Gastrocnemius medialis (tissue), 4 donors: ENCODE measurements at regions not wholly inside any gene's neighbourhood (a gene's known extent, or its start where the extent isn't known, plus 50 kb on each side); places are given as distances from the start of the nearest gene placed in this dataset.

Source experiments
- CTCF ChIP-seq, 5 experiments: fragments of 450-650 bp in 3 of 5; fragments of 200-600 bp in 2 of 5; sonication (generic) in 2 of 5; IDR thresholded peaks in 4 of 5; conservative IDR thresholded peaks in 1 of 5; 1 replicate in 4 of 5; 2 replicates in 1 of 5; pipeline ENCODE4 v1.5.1; 2016 to 2019; ENCODE audit warnings: antibody characterized with exemption in 5 of 5, mild to moderate bottlenecking in 3 of 5, moderate library complexity in 3 of 5
- POLR2A ChIP-seq, 2 donors: fragments of 450-650 bp; IDR thresholded peaks; one replicate each; pipeline ENCODE4 v1.6.1; 2017; ENCODE audit warnings: antibody characterized with exemption in 2 of 2, mild to moderate bottlenecking in 2 of 2, moderate library complexity in 2 of 2

GRCh38 chr2:54386585-54386984 is 69.5 kb upstream of the SPTBN1 start:
- no peak for TF ChIP-seq CTCF (IDR thresholded peaks at IDR 0.05 in 4 of 5, conservative IDR thresholded peaks at IDR 0.05 in 1 of 5)
- no peak for TF ChIP-seq POLR2A (IDR thresholded peaks at IDR 0.05)
